RCC 7860 (cell line): ENCODE measurements at regions not wholly inside any gene's neighbourhood (a gene's known extent, or its start where the extent isn't known, plus 50 kb on each side); places are given as distances from the start of the nearest gene placed in this dataset.
"Not testable (repeated sequence)": the region's sequence is repeated elsewhere in the genome, so short reads cannot be mapped to it uniquely, and the experiment has no call there.

Experiments
- DNase-seq: peaks from one replicate; pipeline ENCODE4 v3.0.0-alpha.2; 2015; ENCODE audit warnings: low spot score
- FAIRE-seq: peaks from 2 replicates; lab custom pipeline; 2012; peaks lifted over from hg19 to GRCh38; lab: Jason Lieb, UNC

- DNase-seq (no peak), FAIRE-seq (no peak)
These were observed 227.2 kb upstream of the ASCC3 start for GRCh38 chr6:101108286-101108685.

- no peak for FAIRE-seq
These were observed 229.7 kb upstream of the ASCC3 start for GRCh38 chr6:101110814-101111213.

GRCh38 chr6:101113468-101114260 is 232.5 kb upstream of the ASCC3 start:
- no peak for FAIRE-seq
- DNase-seq: no peak

More at GRCh38 chr6:101110814-101111213, 229.7 kb upstream of the ASCC3 start:
- DNase-seq: no peak

- no peak for FAIRE-seq
- peak; percentile 21 for DNase-seq
These were observed 233.6 kb upstream of the ASCC3 start for GRCh38 chr6:101114703-101115102.

- DNase-seq (no peak), FAIRE-seq (no peak)
These were observed 235.2 kb upstream of the ASCC3 start for GRCh38 chr6:101116337-101116736.

- DNase-seq (no peak), FAIRE-seq (no peak)
These were observed 236.4 kb upstream of the ASCC3 start for GRCh38 chr6:101117393-101118135.

- FAIRE-seq: no peak
These were observed 236.9 kb upstream of the ASCC3 start for GRCh38 chr6:101118136-101118396.

GRCh38 chr6:101120747-101121146 is 239.6 kb upstream of the ASCC3 start:
- FAIRE-seq: no peak

More at GRCh38 chr6:101118136-101118396, 236.9 kb upstream of the ASCC3 start:
- DNase-seq: no peak

GRCh38 chr6:101125380-101125971 is 244.3 kb upstream of the ASCC3 start:
- FAIRE-seq: no peak
- no peak for DNase-seq

More at GRCh38 chr6:101120747-101121146, 239.6 kb upstream of the ASCC3 start:
- no peak for DNase-seq

- FAIRE-seq (no peak), DNase-seq (no peak)
These were observed 245.4 kb upstream of the ASCC3 start for GRCh38 chr6:101126501-101126900.

GRCh38 chr6:101129851-101130250 is 248.7 kb upstream of the ASCC3 start:
- FAIRE-seq: no peak
- DNase-seq: no peak

GRCh38 chr6:101146389-101146788 is 247.1 kb upstream of the GRIK2 start:
- no peak for FAIRE-seq
- DNase-seq: no peak

GRCh38 chr6:101150226-101150625 is 243.3 kb upstream of the GRIK2 start:
- no peak for FAIRE-seq
- no peak for DNase-seq

- FAIRE-seq: not testable (repeated sequence)
These were observed 235.9 kb upstream of the GRIK2 start for GRCh38 chr6:101157638-101158037.

GRCh38 chr6:101163611-101164010 is 229.9 kb upstream of the GRIK2 start:
- FAIRE-seq (no peak), DNase-seq (no peak)

More at GRCh38 chr6:101157638-101158037, 235.9 kb upstream of the GRIK2 start:
- not testable (repeated sequence) for DNase-seq

GRCh38 chr6:101167638-101168037 is 225.9 kb upstream of the GRIK2 start:
- no peak for FAIRE-seq
- DNase-seq: no peak

GRCh38 chr6:101171049-101171448 is 222.5 kb upstream of the GRIK2 start:
- not testable (repeated sequence) for DNase-seq, FAIRE-seq

- DNase-seq (no peak), FAIRE-seq (no peak)
These were observed 214.8 kb upstream of the GRIK2 start for GRCh38 chr6:101178748-101179147.

GRCh38 chr6:101181006-101181405 is 212.5 kb upstream of the GRIK2 start:
- DNase-seq: no peak
- no peak for FAIRE-seq

GRCh38 chr6:101188285-101188798 is 205.2 kb upstream of the GRIK2 start:
- not testable (repeated sequence) for FAIRE-seq, DNase-seq

- no peak for FAIRE-seq
- no peak for DNase-seq
These were observed 197.9 kb upstream of the GRIK2 start for GRCh38 chr6:101195588-101195987.
